AG09319 (cell line): ENCODE measurements at regions not wholly inside any gene's neighbourhood (a gene's known extent, or its start where the extent isn't known, plus 50 kb on each side); places are given as distances from the start of the nearest gene placed in this dataset.
A peak's percentile ranks its signal among the peaks of the same experiment; 100 is the strongest.

Experiments used
- DNase-seq: peaks from one replicate; pipeline ENCODE4 v3.0.0-alpha.2; 2010; ENCODE audit warnings: low read depth; ENCODE audit errors: extremely low read depth
- CTCF ChIP-seq: IDR thresholded peaks from 2 replicates; pipeline ENCODE4 v1.5.1; 2011; ENCODE audit warnings: low read depth, mild to moderate bottlenecking, inconsistent platforms, low read length, moderate library complexity

GRCh38 chr22:22158965-22159364 lies 85.6 kb upstream of the VPREB1 start:
- DNase-seq: no peak
- no peak for TF ChIP-seq CTCF

- no peak for DNase-seq
- TF ChIP-seq CTCF: no peak
Measured at GRCh38 chr22:22158207-22158816, 86.3 kb upstream of the VPREB1 start.

- TF ChIP-seq CTCF: no peak
- no peak for DNase-seq
Measured at GRCh38 chr22:22157348-22157725, 87.2 kb upstream of the VPREB1 start.

- peak; percentile 18 for DNase-seq
- peak; percentile 68 for TF ChIP-seq CTCF
Measured at GRCh38 chr22:22156716-22157347, 87.8 kb upstream of the VPREB1 start.

GRCh38 chr22:22156348-22156715 lies 88.3 kb upstream of the VPREB1 start:
- TF ChIP-seq CTCF: no peak
- no peak for DNase-seq

GRCh38 chr22:22155607-22156006 lies 89.0 kb upstream of the VPREB1 start:
- no peak for TF ChIP-seq CTCF
- no peak for DNase-seq

GRCh38 chr22:22155146-22155545 lies 89.4 kb upstream of the VPREB1 start:
- no peak for TF ChIP-seq CTCF
- no peak for DNase-seq
